Body of pancreas (tissue), 4 donors: ENCODE measurements at regions not wholly inside any gene's neighbourhood (a gene's known extent, or its start where the extent isn't known, plus 50 kb on each side); places are given as distances from the start of the nearest gene placed in this dataset.

Experiments used
- CTCF ChIP-seq, 7 experiments: fragments of 450-650 bp in 4 of 7; fragments of 200-600 bp in 3 of 7; sonication (generic) in 3 of 7; IDR thresholded peaks; one replicate each; pipeline ENCODE4 v1.5.1; 2016 to 2019; ENCODE audit warnings: antibody characterized with exemption in 7 of 7
- POLR2A ChIP-seq, 3 donors: fragments of 450-650 bp; IDR thresholded peaks; one replicate each; pipeline ENCODE4 v1.6.1; 2016; ENCODE audit warnings: antibody characterized with exemption in 3 of 3, mild to moderate bottlenecking in 2 of 3

GRCh38 chr2:182584462-182584861, 131.6 kb upstream of the DNAJC10 start:
- TF ChIP-seq POLR2A (IDR thresholded peaks at IDR 0.05), result no peak
- no peak for TF ChIP-seq CTCF (IDR thresholded peaks at IDR 0.05)
